ENCODE measurements at regions not wholly inside any gene's neighbourhood (a gene's known extent, or its start where the extent isn't known, plus 50 kb on each side); places are given as distances from the start of the nearest gene placed in this dataset.
A peak's percentile ranks its signal among the peaks of the same experiment; 100 is the strongest.

DNA sequence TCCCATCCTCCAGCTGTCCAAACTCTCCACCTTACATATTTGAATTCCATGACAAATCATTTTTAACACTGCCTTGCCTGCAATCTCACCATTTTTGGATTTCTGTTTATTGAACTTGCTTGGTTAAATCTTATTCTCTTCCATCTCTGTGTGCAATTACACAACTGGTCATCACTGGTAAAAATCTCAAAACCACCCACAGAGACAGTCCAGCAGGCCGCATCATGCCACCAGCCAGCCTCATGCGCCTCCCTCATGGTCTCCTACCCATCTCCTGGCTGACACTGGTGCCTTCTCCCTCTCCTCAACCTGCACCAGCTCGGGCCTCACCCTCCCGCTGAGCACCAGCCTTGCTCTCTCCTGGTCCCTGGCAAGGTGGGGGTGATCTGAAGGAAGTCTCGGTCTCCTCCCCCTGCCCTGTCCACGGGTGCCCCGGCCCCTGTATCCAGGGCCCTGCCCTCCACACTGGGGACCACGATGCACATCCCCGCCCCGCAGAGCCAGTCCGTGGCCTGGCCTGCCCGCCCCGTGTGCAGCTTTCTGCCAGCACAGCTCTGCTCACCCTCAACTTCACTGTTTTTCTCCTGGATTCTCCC lies 92.0 kb downstream of the THBS2 start:
- H3K4me1 ChIP-seq, result no peaks in the 10 kb centered on the region
- H3K79me2 ChIP-seq (ENCODE audit: low read depth), result no peaks in the 10 kb centered on the region
- peaks cover 3% of the 10 kb centered on the region for H3K9me3 Mint-ChIP-seq
- H3K27me3 Mint-ChIP-seq (ENCODE audit: insufficient read depth, low read depth), result peaks cover 4% of the 10 kb centered on the region
- DNase-seq (ENCODE audit: low spot score), result no peak
- H3K9ac ChIP-seq, result no peak overlapping the region
- H3F3A ChIP-seq (ENCODE audit: low read depth), result no peaks in the 10 kb centered on the region
- peaks cover 19% of the 10 kb centered on the region for H3K4me1 Mint-ChIP-seq
- H3K4me3 ChIP-seq, result no peak overlapping the region
- peak overlapping the region; percentile 53 for H3K27ac Mint-ChIP-seq
- no peak overlapping the region for H3K4me2 ChIP-seq
- no peaks in the 10 kb centered on the region for H3K36me3 Mint-ChIP-seq
- H3K4me3 Mint-ChIP-seq, result no peak overlapping the region
- no peak overlapping the region for H2AFZ ChIP-seq (replicated peaks)
- TF ChIP-seq EZH2 (IDR thresholded peaks at IDR 0.05) (no peak), EZH2phosphoT487 (IDR thresholded peaks at IDR 0.05) (no peak)
- TF ChIP-seq, protein P1, sequence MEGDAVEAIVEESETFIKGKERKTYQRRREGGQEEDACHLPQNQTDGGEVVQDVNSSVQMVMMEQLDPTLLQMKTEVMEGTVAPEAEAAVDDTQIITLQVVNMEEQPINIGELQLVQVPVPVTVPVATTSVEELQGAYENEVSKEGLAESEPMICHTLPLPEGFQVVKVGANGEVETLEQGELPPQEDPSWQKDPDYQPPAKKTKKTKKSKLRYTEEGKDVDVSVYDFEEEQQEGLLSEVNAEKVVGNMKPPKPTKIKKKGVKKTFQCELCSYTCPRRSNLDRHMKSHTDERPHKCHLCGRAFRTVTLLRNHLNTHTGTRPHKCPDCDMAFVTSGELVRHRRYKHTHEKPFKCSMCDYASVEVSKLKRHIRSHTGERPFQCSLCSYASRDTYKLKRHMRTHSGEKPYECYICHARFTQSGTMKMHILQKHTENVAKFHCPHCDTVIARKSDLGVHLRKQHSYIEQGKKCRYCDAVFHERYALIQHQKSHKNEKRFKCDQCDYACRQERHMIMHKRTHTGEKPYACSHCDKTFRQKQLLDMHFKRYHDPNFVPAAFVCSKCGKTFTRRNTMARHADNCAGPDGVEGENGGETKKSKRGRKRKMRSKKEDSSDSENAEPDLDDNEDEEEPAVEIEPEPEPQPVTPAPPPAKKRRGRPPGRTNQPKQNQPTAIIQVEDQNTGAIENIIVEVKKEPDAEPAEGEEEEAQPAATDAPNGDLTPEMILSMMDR (IDR thresholded peaks at IDR 0.05), result no peak
- no peaks in the 10 kb centered on the region for H4K20me1 ChIP-seq (ENCODE audit: low read depth)
- no peaks in the 10 kb centered on the region for H3K36me3 ChIP-seq
- H3K27me3 ChIP-seq, result no peaks in the 10 kb centered on the region
- no peak overlapping the region for H3K27ac ChIP-seq
- H3K9me3 ChIP-seq (ENCODE audit: low read depth), result no peaks in the 10 kb centered on the region

DNA sequence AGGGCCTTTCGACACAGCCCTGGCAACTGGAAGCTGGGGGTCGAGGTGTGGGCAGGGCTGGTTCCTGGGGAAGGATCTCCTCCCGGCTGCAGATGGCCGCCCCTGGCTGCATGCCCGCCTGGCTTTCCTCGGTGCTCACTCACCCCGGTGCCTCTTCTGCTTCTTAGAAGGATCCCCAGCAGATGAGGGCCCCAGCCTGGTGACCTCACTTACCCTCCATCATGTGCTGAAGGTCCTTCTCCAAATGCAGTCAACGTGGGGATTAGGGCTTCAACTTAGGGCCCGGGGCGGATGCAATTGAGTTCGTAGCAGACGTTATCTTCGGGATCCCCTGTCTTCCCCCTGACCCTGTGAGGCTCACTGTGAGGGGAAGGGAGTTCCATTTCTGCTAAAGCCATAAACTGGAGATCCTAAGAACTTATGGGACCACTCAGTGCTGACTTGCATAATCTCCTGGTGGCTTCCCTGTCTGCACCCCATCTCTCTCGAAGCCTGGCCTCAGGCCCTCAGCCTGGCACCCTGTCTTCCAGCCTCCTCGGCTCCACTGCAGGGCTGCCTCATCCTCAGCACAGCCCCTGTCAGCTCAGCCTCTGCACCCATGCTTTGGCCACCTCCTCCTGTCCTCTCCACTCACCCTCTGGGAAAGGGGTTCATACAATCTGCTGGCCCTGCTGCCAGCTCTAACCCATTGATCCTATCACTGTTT lies 92.6 kb downstream of the THBS2 start:
- H3K4me1 ChIP-seq, result no peaks in the 10 kb centered on the region
- Mint-ChIP-seq H3K9me3 (peaks cover 3% of the 10 kb centered on the region), H3K27ac (peak overlapping the region; percentile 53), H3K4me1 (peaks cover 19% of the 10 kb centered on the region), H3K36me3 (no peaks in the 10 kb centered on the region), H3K4me3 (no peak overlapping the region), H3K27me3 (ENCODE audit: insufficient read depth, low read depth) (peaks cover 4% of the 10 kb centered on the region)
- no peak overlapping the region for H3K9ac ChIP-seq
- no peaks in the 10 kb centered on the region for H3K9me3 ChIP-seq (ENCODE audit: low read depth)
- no peaks in the 10 kb centered on the region for H3K27me3 ChIP-seq
- H4K20me1 ChIP-seq (ENCODE audit: low read depth), result no peaks in the 10 kb centered on the region
- no peaks in the 10 kb centered on the region for H3K36me3 ChIP-seq
- no peaks in the 10 kb centered on the region for H3K79me2 ChIP-seq (ENCODE audit: low read depth)
- H3K27ac ChIP-seq, result no peak overlapping the region
- H3F3A ChIP-seq (ENCODE audit: low read depth), result no peaks in the 10 kb centered on the region
- H3K4me2 ChIP-seq, result no peak overlapping the region
- no peak overlapping the region for H3K4me3 ChIP-seq
- H2AFZ ChIP-seq (replicated peaks), result no peak overlapping the region
- TF ChIP-seq, protein P1 (IDR thresholded peaks at IDR 0.05), result no peak
- TF ChIP-seq EZH2phosphoT487 (IDR thresholded peaks at IDR 0.05), result no peak
- TF ChIP-seq EZH2 (IDR thresholded peaks at IDR 0.05), result no peak
- no peak for DNase-seq (ENCODE audit: low spot score)

DNA sequence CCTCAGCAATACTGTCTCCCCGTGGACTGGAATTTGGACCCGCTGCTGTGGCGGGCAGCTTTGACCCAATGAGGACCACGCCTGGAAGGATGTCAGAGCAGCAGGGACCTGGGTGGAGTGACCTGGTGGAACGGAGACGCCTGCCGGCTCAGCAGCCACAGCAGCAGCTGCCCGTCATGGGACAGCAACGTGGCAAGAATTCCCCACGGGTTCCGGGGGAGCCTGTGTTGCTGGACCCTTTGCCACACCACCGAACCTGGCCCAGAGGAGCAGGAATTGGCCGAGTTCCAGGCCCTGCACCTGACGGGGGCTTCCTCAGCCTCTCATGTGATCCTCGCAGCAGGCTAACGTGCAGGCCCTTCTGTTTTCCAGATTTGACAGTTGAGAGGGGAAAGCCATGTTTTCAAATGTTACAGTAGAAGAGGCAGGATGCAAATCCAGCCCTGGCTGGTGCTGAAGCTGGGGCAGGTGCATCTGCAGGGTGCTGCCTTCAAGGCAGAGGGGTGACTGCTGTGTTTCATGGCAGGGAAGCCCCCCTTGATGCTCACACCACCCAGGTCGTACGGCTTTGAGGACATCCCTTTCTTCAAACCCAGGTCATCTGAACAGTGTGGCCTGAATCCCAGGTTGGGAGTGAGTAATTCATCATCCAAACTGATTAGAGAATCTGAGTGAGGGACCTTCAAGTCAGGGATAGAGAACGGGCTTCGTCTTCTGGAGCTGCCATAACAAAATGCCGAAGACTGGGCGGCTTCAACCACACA lies 93.4 kb downstream of the THBS2 start:
- H3K79me2 ChIP-seq (ENCODE audit: low read depth), result no peaks in the 10 kb centered on the region
- H3K9ac ChIP-seq, result no peak overlapping the region
- Mint-ChIP-seq H3K27me3 (ENCODE audit: insufficient read depth, low read depth) (peaks cover 8% of the 10 kb centered on the region), H3K36me3 (no peaks in the 10 kb centered on the region), H3K4me1 (peaks cover 19% of the 10 kb centered on the region), H3K27ac (no peak overlapping the region), H3K9me3 (peaks cover 3% of the 10 kb centered on the region), H3K4me3 (no peak overlapping the region)
- no peaks in the 10 kb centered on the region for H3K36me3 ChIP-seq
- no peak overlapping the region for H2AFZ ChIP-seq (replicated peaks)
- no peaks in the 10 kb centered on the region for H3K27me3 ChIP-seq
- H4K20me1 ChIP-seq (ENCODE audit: low read depth), result no peaks in the 10 kb centered on the region
- no peaks in the 10 kb centered on the region for H3K9me3 ChIP-seq (ENCODE audit: low read depth)
- no peaks in the 10 kb centered on the region for H3F3A ChIP-seq (ENCODE audit: low read depth)
- H3K4me3 ChIP-seq, result no peak overlapping the region
- TF ChIP-seq EZH2 (IDR thresholded peaks at IDR 0.05) (no peak), EZH2phosphoT487 (IDR thresholded peaks at IDR 0.05) (no peak)
- TF ChIP-seq, protein P1 (IDR thresholded peaks at IDR 0.05), result no peak
- DNase-seq (ENCODE audit: low spot score), result no peak
- H3K4me1 ChIP-seq, result no peaks in the 10 kb centered on the region
- H3K4me2 ChIP-seq, result no peak overlapping the region
- H3K27ac ChIP-seq, result no peak overlapping the region
